MCF 10A (cell line): ENCODE measurements at regions not wholly inside any gene's neighbourhood (a gene's known extent, or its start where the extent isn't known, plus 50 kb on each side); places are given as distances from the start of the nearest gene placed in this dataset.

Source experiments
- BruUV-seq: library from RNA; stranded (reverse); fragments of 400-500 nt; replicated peaks from 2 replicates; lab custom pipeline; 2021; lab: Mats Ljungman, UMichigan
- CTCF ChIA-PET: fragments of 300-600 bp; sonication (Branson Sonifier 250); formaldehyde crosslinking; extraction: SDS; loops from one replicate; lab custom pipeline; 2021; ENCODE audit warnings: antibody characterized with exemption, inconsistent platforms; lab: Yijun Ruan, JAX
- POLR2A ChIA-PET: fragments of 300-600, 350-650 bp; sonication (Branson Sonifier 250); formaldehyde crosslinking; extraction: SDS; loops from one replicate; lab custom pipeline; 2020; ENCODE audit warnings: antibody characterized with exemption, inconsistent platforms; lab: Yijun Ruan, JAX
- DNase-seq: peaks from one replicate; pipeline ENCODE4 v3.0.0-alpha.2; 2018; ENCODE audit not compliant: unreplicated experiment
- H3K27ac Mint-ChIP-seq: one replicate; pipeline ENCODE4 v1.8.0; 2022; ENCODE audit warnings: mild to moderate bottlenecking, low read depth, mixed read lengths; ENCODE audit not compliant: unreplicated experiment
- H3K27me3 Mint-ChIP-seq: one replicate; pipeline ENCODE4 v1.8.0; 2022; ENCODE audit warnings: mixed read lengths; ENCODE audit not compliant: insufficient read depth, unreplicated experiment
- H3K36me3 Mint-ChIP-seq: one replicate; pipeline ENCODE4 v1.8.0; 2022; ENCODE audit warnings: mild to moderate bottlenecking, moderate library complexity, mixed read lengths; ENCODE audit not compliant: insufficient read depth, unreplicated experiment
- H3K4me1 Mint-ChIP-seq: one replicate; pipeline ENCODE4 v1.8.0; 2022; ENCODE audit warnings: mixed read lengths; ENCODE audit not compliant: insufficient read depth, unreplicated experiment
- H3K4me3 Mint-ChIP-seq: one replicate; pipeline ENCODE4 v1.8.0; 2022; ENCODE audit warnings: mild to moderate bottlenecking, moderate library complexity, mixed read lengths; ENCODE audit not compliant: unreplicated experiment
- H3K9me3 Mint-ChIP-seq: one replicate; pipeline ENCODE4 v1.8.0; 2022; ENCODE audit warnings: mixed read lengths; ENCODE audit not compliant: unreplicated experiment
- intact Hi-C: fragments of 100-400 bp; cut with micrococcal nuclease; formaldehyde crosslinking; loops from 2 replicates; pipeline ENCODE4 v1.14.1; 2022
- TF ChIP-seq, protein P1 (sequence below): fragments of 200-600 bp; IDR thresholded peaks from one replicate; pipeline ENCODE4 v1.8.0; 2022; ENCODE audit warnings: antibody characterized with exemption, mild to moderate bottlenecking; ENCODE audit not compliant: unreplicated experiment

DNA sequence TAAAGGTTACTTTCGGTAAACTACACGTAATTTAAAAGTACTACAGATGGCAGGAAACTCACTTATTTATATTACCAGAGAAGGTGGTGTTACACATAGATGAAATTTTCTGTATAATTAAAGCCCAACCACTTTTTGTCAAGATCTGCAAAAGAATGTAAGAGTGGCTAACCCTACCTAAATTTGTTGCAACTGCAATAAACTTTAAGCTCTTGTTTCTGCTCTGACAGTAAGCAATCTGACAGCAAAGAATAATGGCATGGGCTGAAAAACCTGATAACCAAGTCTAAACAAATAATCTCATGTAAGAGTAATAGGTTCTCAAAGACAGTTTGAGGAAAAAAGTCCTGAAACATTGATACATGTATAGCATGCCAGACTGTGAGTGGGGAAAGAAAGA is 897.3 kb downstream of the TUSC7 start:
- Mint-ChIP-seq H3K4me1 (no peaks in the 10 kb centered on the region), H3K36me3 (no peaks in the 10 kb centered on the region), H3K27ac (no peak overlapping the region), H3K9me3 (peaks cover 13% of the 10 kb centered on the region), H3K27me3 (no peaks in the 10 kb centered on the region), H3K4me3 (no peak overlapping the region)
- no TSS peak for BruUV-seq
- POLR2A ChIA-PET, result no interaction called here
- CTCF ChIA-PET, result interaction anchor here (0.7 to 1.2 kb wide), 2 partner anchors 9 to 169 kb away, joined by 3 to 5 read pairs; no protein-coding TSS in a partner anchor
- DNase-seq, result no peak
- intact Hi-C loops, result no loop called here
- TF ChIP-seq, protein P1, sequence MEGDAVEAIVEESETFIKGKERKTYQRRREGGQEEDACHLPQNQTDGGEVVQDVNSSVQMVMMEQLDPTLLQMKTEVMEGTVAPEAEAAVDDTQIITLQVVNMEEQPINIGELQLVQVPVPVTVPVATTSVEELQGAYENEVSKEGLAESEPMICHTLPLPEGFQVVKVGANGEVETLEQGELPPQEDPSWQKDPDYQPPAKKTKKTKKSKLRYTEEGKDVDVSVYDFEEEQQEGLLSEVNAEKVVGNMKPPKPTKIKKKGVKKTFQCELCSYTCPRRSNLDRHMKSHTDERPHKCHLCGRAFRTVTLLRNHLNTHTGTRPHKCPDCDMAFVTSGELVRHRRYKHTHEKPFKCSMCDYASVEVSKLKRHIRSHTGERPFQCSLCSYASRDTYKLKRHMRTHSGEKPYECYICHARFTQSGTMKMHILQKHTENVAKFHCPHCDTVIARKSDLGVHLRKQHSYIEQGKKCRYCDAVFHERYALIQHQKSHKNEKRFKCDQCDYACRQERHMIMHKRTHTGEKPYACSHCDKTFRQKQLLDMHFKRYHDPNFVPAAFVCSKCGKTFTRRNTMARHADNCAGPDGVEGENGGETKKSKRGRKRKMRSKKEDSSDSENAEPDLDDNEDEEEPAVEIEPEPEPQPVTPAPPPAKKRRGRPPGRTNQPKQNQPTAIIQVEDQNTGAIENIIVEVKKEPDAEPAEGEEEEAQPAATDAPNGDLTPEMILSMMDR, result no peak

DNA sequence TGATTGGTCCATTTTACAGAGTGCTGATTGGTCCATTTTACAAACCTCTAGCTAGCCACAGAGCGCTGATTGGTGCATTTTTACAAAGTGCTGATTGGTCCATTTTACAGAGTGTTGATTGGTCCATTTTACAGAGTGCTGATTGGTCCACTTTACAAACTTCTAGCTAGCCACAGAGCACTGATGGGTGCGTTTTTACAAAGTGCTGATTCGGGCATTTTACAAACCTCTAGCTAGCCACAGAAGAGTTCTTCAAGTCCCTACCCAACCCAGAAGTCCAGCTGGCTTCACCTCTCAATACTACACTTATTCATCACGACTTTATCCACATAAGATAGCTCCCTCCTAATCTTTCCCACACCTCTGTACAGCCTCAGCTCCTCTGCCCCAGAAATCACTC is 899.8 kb downstream of the TUSC7 start:
- TF ChIP-seq, protein P1, result no peak
- Mint-ChIP-seq H3K27me3 (no peaks in the 10 kb centered on the region), H3K36me3 (no peaks in the 10 kb centered on the region), H3K27ac (no peak overlapping the region), H3K4me3 (no peak overlapping the region), H3K4me1 (no peaks in the 10 kb centered on the region), H3K9me3 (peaks cover 13% of the 10 kb centered on the region)
- POLR2A ChIA-PET, result no interaction called here
- DNase-seq, result no peak
- CTCF ChIA-PET, result interaction anchor here (1.3 kb wide), 1 partner anchor 1030 kb away, joined by 3 read pairs; no protein-coding TSS in a partner anchor
- intact Hi-C loops, result no loop called here
- BruUV-seq, result no TSS peak

DNA sequence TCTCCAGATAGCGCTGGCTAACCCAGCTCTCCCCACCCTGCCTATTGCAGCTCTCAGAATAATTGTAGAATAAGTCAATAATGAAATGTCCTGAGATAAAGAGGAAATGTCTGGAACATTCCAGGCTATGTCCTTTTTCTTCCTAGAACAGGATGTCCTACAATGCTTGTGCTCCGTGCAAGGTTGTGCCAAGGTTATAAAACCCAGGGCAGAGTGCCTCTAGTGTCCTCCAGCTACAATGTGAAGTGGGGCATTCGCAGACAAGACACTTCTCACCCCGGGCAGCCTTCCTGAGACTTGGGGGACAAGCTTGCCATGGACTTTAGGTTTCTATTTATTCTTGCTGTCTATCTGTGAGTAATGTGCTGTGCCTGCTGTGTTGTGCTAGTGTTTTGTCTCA is 900.6 kb downstream of the TUSC7 start:
- Mint-ChIP-seq H3K4me1 (no peaks in the 10 kb centered on the region), H3K9me3 (peaks cover 13% of the 10 kb centered on the region), H3K27ac (no peak overlapping the region), H3K27me3 (no peaks in the 10 kb centered on the region), H3K4me3 (no peak overlapping the region), H3K36me3 (no peaks in the 10 kb centered on the region)
- DNase-seq, result no peak
- CTCF ChIA-PET, result interaction anchor here (1.3 kb wide), 1 partner anchor 1029 kb away, joined by 3 read pairs; no protein-coding TSS in a partner anchor
- TF ChIP-seq, protein P1, result no peak
- intact Hi-C loops, result loop anchor here (10.0 kb wide), 2 partner anchors 385 to 1015 kb away; no protein-coding TSS in a partner anchor
- POLR2A ChIA-PET, result no interaction called here
- BruUV-seq, result no TSS peak

DNA sequence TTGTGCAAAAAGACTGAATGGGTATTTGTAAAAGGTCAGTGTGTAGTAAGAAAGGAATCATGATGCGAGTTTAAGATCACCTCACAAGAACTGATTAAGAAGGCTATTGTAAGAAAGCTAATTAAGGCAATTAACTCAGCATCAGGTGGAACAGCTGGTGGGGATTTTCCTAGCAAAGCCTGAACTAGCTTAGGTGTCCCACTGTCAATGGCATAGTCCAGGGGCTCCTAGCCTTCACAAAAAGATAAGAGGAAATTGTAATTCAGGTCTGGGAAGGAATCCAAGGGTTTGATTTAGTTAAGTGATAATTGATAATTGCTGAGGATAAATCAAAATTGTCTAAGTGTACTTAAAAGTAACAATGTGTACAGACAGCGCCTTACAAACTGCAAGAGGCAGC is 901.6 kb downstream of the TUSC7 start:
- DNase-seq, result no peak
- BruUV-seq, result no TSS peak
- Mint-ChIP-seq H3K27ac (no peak overlapping the region), H3K4me3 (no peak overlapping the region), H3K9me3 (peaks cover 13% of the 10 kb centered on the region), H3K36me3 (no peaks in the 10 kb centered on the region), H3K27me3 (no peaks in the 10 kb centered on the region), H3K4me1 (no peaks in the 10 kb centered on the region)
- POLR2A ChIA-PET, result no interaction called here
- intact Hi-C loops, result loop anchor here (10.0 kb wide), 2 partner anchors 384 to 1014 kb away; no protein-coding TSS in a partner anchor
- CTCF ChIA-PET, result no interaction called here
- TF ChIP-seq, protein P1, result no peak
